Spleen (tissue), 7 donors: ENCODE measurements at regions not wholly inside any gene's neighbourhood (a gene's known extent, or its start where the extent isn't known, plus 50 kb on each side); places are given as distances from the start of the nearest gene placed in this dataset.

Experiments
- POLR2A ChIP-seq, 3 donors: fragments of 450-650 bp; IDR thresholded peaks; one replicate each; pipeline ENCODE4 v1.5.1; 2017; ENCODE audit warnings: antibody characterized with exemption in 3 of 3, mild to moderate bottlenecking in 1 of 3
- POLR2AphosphoS5 ChIP-seq, 3 donors: sonication (generic); formaldehyde crosslinking; IDR thresholded peaks; one replicate each; pipeline ENCODE4 v1.5.1; 2017; ENCODE audit warnings: antibody characterized with exemption in 3 of 3
- TF ChIP-seq, protein P1 (sequence below), 11 experiments: fragments of 200-600 bp in 7 of 11; fragments of 450-650 bp in 4 of 11; sonication (generic) in 4 of 11; IDR thresholded peaks in 8 of 11; conservative IDR thresholded peaks in 3 of 11; 1 replicate in 7 of 11; 2 replicates in 4 of 11; pipeline versions ENCODE4 v1.4.0 to v1.8.0; 2016 to 2021; ENCODE audit warnings: antibody characterized with exemption in 11 of 11, inconsistent platforms in 4 of 11, mild to moderate bottlenecking in 1 of 11
- donor health status: DM: no; HTN: no; CAD: no; lungs with moderate emphysema.
- donor health status: DM: no; HTN: no; CAD: no.
- donor health status: DM: no; HTN: no; CAD: no.

DNA sequence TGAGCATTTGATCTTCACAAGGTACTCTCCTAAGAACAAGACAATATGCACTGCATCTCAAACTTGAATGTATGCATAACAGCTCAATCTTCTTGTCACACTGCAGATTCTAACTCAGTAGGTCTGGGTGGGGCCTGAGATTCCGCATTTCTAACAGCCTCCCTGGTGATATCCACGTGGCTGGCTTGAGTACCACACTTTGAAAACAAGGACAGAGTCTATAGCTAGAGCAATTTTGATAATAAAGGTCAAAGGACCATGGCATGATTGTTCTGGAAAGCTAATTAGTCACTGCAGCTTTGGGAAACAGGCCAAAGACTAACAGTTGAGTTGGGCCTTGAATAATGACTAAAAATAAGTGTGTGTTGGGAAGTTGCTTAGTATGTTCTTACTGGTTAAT, 213.3 kb downstream of the GBA3 start:
- TF ChIP-seq POLR2AphosphoS5 (IDR thresholded peaks at IDR 0.05) = no peak
- TF ChIP-seq, protein P1, sequence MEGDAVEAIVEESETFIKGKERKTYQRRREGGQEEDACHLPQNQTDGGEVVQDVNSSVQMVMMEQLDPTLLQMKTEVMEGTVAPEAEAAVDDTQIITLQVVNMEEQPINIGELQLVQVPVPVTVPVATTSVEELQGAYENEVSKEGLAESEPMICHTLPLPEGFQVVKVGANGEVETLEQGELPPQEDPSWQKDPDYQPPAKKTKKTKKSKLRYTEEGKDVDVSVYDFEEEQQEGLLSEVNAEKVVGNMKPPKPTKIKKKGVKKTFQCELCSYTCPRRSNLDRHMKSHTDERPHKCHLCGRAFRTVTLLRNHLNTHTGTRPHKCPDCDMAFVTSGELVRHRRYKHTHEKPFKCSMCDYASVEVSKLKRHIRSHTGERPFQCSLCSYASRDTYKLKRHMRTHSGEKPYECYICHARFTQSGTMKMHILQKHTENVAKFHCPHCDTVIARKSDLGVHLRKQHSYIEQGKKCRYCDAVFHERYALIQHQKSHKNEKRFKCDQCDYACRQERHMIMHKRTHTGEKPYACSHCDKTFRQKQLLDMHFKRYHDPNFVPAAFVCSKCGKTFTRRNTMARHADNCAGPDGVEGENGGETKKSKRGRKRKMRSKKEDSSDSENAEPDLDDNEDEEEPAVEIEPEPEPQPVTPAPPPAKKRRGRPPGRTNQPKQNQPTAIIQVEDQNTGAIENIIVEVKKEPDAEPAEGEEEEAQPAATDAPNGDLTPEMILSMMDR (IDR thresholded peaks at IDR 0.05 in 8 of 11, conservative IDR thresholded peaks at IDR 0.05 in 3 of 11) = no peak
- no peak for TF ChIP-seq POLR2A (IDR thresholded peaks at IDR 0.05)
